NCI-H82 treated with DMSO at 0.1 percent for 48 hours (cell line): ENCODE measurements at regions not wholly inside any gene's neighbourhood (a gene's known extent, or its start where the extent isn't known, plus 50 kb on each side); places are given as distances from the start of the nearest gene placed in this dataset.

Source experiments
- DNase-seq: peaks from one replicate; lab custom pipeline; 2025; ENCODE audit not compliant: unreplicated experiment; lab: John Stamatoyannopoulos, UW

- DNase-seq = no peak
Measured at GRCh38 chr4:45119376-45119775, 393.0 kb upstream of the GNPDA2 start.

- DNase-seq = no peak
Measured at GRCh38 chr4:45102716-45103115, 376.4 kb upstream of the GNPDA2 start.

- no peak for DNase-seq
Measured at GRCh38 chr4:45100956-45101818, 374.8 kb upstream of the GNPDA2 start.

GRCh38 chr4:45099471-45099870 is 373.1 kb upstream of the GNPDA2 start:
- DNase-seq = no peak

GRCh38 chr4:45094684-45095083 is 368.3 kb upstream of the GNPDA2 start:
- no peak for DNase-seq

GRCh38 chr4:45082101-45082500 is 355.7 kb upstream of the GNPDA2 start:
- DNase-seq = no peak

GRCh38 chr4:45079616-45080015 is 353.3 kb upstream of the GNPDA2 start:
- no peak for DNase-seq

- DNase-seq = no peak
Measured at GRCh38 chr4:45078201-45078600, 351.8 kb upstream of the GNPDA2 start.

GRCh38 chr4:45072981-45073380 is 346.6 kb upstream of the GNPDA2 start:
- DNase-seq = no peak

- DNase-seq = no peak
Measured at GRCh38 chr4:45064741-45065140, 338.4 kb upstream of the GNPDA2 start.

- DNase-seq = no peak
Measured at GRCh38 chr4:45063696-45064095, 337.3 kb upstream of the GNPDA2 start.

GRCh38 chr4:45062935-45063545 is 336.7 kb upstream of the GNPDA2 start:
- no peak for DNase-seq

- no peak for DNase-seq
Measured at GRCh38 chr4:45043911-45044310, 317.6 kb upstream of the GNPDA2 start.

- no peak for DNase-seq
Measured at GRCh38 chr4:45036677-45037076, 310.3 kb upstream of the GNPDA2 start.

- no peak for DNase-seq
Measured at GRCh38 chr4:45033676-45034419, 307.5 kb upstream of the GNPDA2 start.

- no peak for DNase-seq
Measured at GRCh38 chr4:45030059-45030458, 303.7 kb upstream of the GNPDA2 start.

GRCh38 chr4:45007508-45007907 is 281.2 kb upstream of the GNPDA2 start:
- DNase-seq = no peak

- no peak for DNase-seq
Measured at GRCh38 chr4:45006078-45006477, 279.7 kb upstream of the GNPDA2 start.

- DNase-seq = no peak
Measured at GRCh38 chr4:45004847-45005565, 278.6 kb upstream of the GNPDA2 start.

GRCh38 chr4:45004326-45004725 is 278.0 kb upstream of the GNPDA2 start:
- DNase-seq = no peak

GRCh38 chr4:44996276-44996845 is 270.0 kb upstream of the GNPDA2 start:
- DNase-seq = no peak
